HCT116 (cell line): ENCODE measurements at regions not wholly inside any gene's neighbourhood (a gene's known extent, or its start where the extent isn't known, plus 50 kb on each side); places are given as distances from the start of the nearest gene placed in this dataset.

Source experiments
- ATAC-seq: fragments of 200-7000 bp; cut with Tn5 transposase; 2 replicates; pipeline ENCODE4 v1.9.1; 2020; ENCODE audit warnings: mild to moderate bottlenecking, moderate library complexity
- BruUV-seq: library from RNA; stranded (reverse); fragments of 400-500 nt; replicated peaks from 2 replicates; lab custom pipeline; 2021; lab: Mats Ljungman, UMichigan
- CTCF ChIA-PET: fragments of 300-600 bp; sonication (Branson Sonifier 250); formaldehyde crosslinking; loops from one replicate; lab custom pipeline; 2021; ENCODE audit warnings: antibody characterized with exemption; lab: Charles Lee
- POLR2A ChIA-PET: fragments of 300-600, 350-600 bp; sonication (Branson Sonifier 250); formaldehyde crosslinking; loops from one replicate; lab custom pipeline; 2021; ENCODE audit warnings: antibody characterized with exemption; lab: Charles Lee
- RAD21 ChIA-PET, 2 experiments: fragments of 300-600 bp; sonication (Branson Sonifier 250); formaldehyde crosslinking; loops; one replicate each; lab custom pipeline; 2023; ENCODE audit warnings: low total read pairs in 2 of 2; ENCODE audit not compliant: uncharacterized antibody in 2 of 2, unreplicated experiment in 2 of 2, low non-redundant PET in 1 of 2; lab: Charles Lee
- DNase-seq: peaks from one replicate; pipeline ENCODE4 v3.0.0-alpha.2; 2010; ENCODE audit warnings: low read depth, low spot score
- H2AFZ ChIP-seq: fragments of 200-600 bp; shearing (Covaris generic), sonication (generic); 2 replicates; pipeline ENCODE4 v1.6.1; 2017; ENCODE audit warnings: low read depth, mixed run types, mixed read lengths, antibody characterized with exemption, low read length; ENCODE audit not compliant: poor library complexity, severe bottlenecking
- H3K27ac ChIP-seq: 2 replicates; pipeline ENCODE4 v1.5.1; 2012; ENCODE audit warnings: low read depth, low read length
- H3K27me3 ChIP-seq: fragments of 200-600 bp; sonication (generic); 2 replicates; pipeline ENCODE4 v1.6.1; 2016; ENCODE audit warnings: mixed run types, low read length, mixed read lengths; ENCODE audit not compliant: insufficient read depth
- H3K36me3 ChIP-seq, 2 experiments: fragments of 200-500 bp in 1 of 2; fragments of 200-600 bp in 1 of 2; sonication (Bioruptor generic) in 1 of 2; sonication (generic) in 1 of 2; 2 replicates each; pipeline versions ENCODE4 v1.5.1 to v1.6.1; 2014 to 2016; ENCODE audit warnings: low read length in 2 of 2, inconsistent platforms in 1 of 2, mixed read lengths in 1 of 2, mixed run types in 1 of 2; ENCODE audit not compliant: insufficient read depth in 2 of 2, control insufficient read depth in 1 of 2
- H3K4me1 ChIP-seq, 2 experiments: fragments of 200-600 bp in 1 of 2; sonication (generic) in 1 of 2; 2 replicates each; pipeline versions ENCODE4 v1.5.1 to v1.6.1; 2012 to 2017; ENCODE audit warnings: low read length in 2 of 2, inconsistent platforms in 1 of 2, mild to moderate bottlenecking in 1 of 2, mixed read lengths in 1 of 2, mixed run types in 1 of 2, moderate library complexity in 1 of 2; ENCODE audit not compliant: insufficient read depth in 2 of 2, control insufficient read depth in 1 of 2
- H3K4me2 ChIP-seq: fragments of 200-600 bp; sonication (generic); 2 replicates; pipeline ENCODE4 v1.6.1; 2017; ENCODE audit warnings: mixed run types, low read length, mixed read lengths
- H3K4me3 ChIP-seq, 2 experiments: fragments of 200-600 bp in 1 of 2; sonication (generic) in 1 of 2; replicated peaks in 1 of 2; 2 replicates each; pipeline ENCODE4 v1.5.1; 2011 to 2016; ENCODE audit warnings: low read length in 2 of 2, control low read depth in 1 of 2, low read depth in 1 of 2, mild to moderate bottlenecking in 1 of 2, mixed read lengths in 1 of 2, mixed run types in 1 of 2
- H3K79me2 ChIP-seq: fragments of 200-600 bp; sonication (generic); 2 replicates; pipeline ENCODE4 v1.6.1; 2017; ENCODE audit warnings: mild to moderate bottlenecking, mixed run types, low read length, moderate library complexity, mixed read lengths; ENCODE audit not compliant: insufficient read depth
- H3K9ac ChIP-seq: fragments of 200-600 bp; sonication (generic); 2 replicates; pipeline ENCODE4 v1.6.1; 2016; ENCODE audit warnings: low read length, mixed read lengths
- H3K9me2 ChIP-seq: fragments of 200-600 bp; sonication (generic), shearing (Covaris generic); 2 replicates; pipeline ENCODE4 v1.6.1; 2017; ENCODE audit warnings: mixed run types, mild to moderate bottlenecking, moderate library complexity; ENCODE audit not compliant: insufficient read depth
- H3K9me3 ChIP-seq, 2 experiments: fragments of 200-500 bp in 1 of 2; fragments of 200-600 bp in 1 of 2; sonication (Bioruptor generic) in 1 of 2; sonication (generic) in 1 of 2; 2 replicates each; pipeline ENCODE4 v1.6.1; 2014 to 2017; ENCODE audit warnings: low read length in 2 of 2, mixed read lengths in 2 of 2, inconsistent platforms in 1 of 2, low read depth in 1 of 2, mild to moderate bottlenecking in 1 of 2, mixed run types in 1 of 2, moderate library complexity in 1 of 2; ENCODE audit not compliant: control insufficient read depth in 1 of 2, insufficient read depth in 1 of 2
- H4K20me1 ChIP-seq: fragments of 200-600 bp; sonication (generic), shearing (Covaris generic); 2 replicates; pipeline ENCODE4 v1.6.1; 2017; ENCODE audit warnings: mixed run types, mild to moderate bottlenecking, moderate library complexity; ENCODE audit not compliant: insufficient read depth
- CBX3 ChIP-seq: IDR thresholded peaks from 2 replicates; pipeline ENCODE4 v1.6.1; 2012; ENCODE audit warnings: low read depth
- CEBPB ChIP-seq: IDR thresholded peaks from 2 replicates; pipeline ENCODE4 v1.6.1; 2012; ENCODE audit warnings: low read depth
- EGR1 ChIP-seq: IDR thresholded peaks from 2 replicates; pipeline ENCODE4 v1.6.1; 2012; ENCODE audit warnings: low read depth
- EZH2 ChIP-seq: fragments of 200-600 bp; sonication (generic); IDR thresholded peaks from 2 replicates; pipeline ENCODE4 v1.6.1; 2017; ENCODE audit warnings: antibody characterized with exemption, mixed run types
- FOSL1 ChIP-seq: IDR thresholded peaks from 2 replicates; pipeline ENCODE4 v1.6.1; 2012; ENCODE audit warnings: low read depth
- POLR2A ChIP-seq: IDR thresholded peaks from 2 replicates; pipeline ENCODE4 v1.7.0; 2011; ENCODE audit warnings: borderline replicate concordance; ENCODE audit not compliant: insufficient read depth, insufficient read length; ENCODE audit errors: extremely low read depth
- SIN3A ChIP-seq: IDR thresholded peaks from 2 replicates; pipeline ENCODE4 v1.6.1; 2012; ENCODE audit warnings: low read depth
- SP1 ChIP-seq: IDR thresholded peaks from 2 replicates; pipeline ENCODE4 v1.6.1; 2012; ENCODE audit warnings: low read depth
- SRF ChIP-seq: IDR thresholded peaks from 2 replicates; pipeline ENCODE4 v1.6.1; 2012; ENCODE audit warnings: low read depth
- TCF7L2 ChIP-seq: IDR thresholded peaks from 2 replicates; pipeline ENCODE4 v1.7.0; 2011; ENCODE audit warnings: borderline replicate concordance, inconsistent platforms; ENCODE audit not compliant: insufficient read depth, insufficient read length; ENCODE audit errors: extremely low read depth
- YY1 ChIP-seq: IDR thresholded peaks from 2 replicates; pipeline ENCODE4 v1.6.1; 2011; ENCODE audit warnings: low read length, low read depth, moderate library complexity, mild to moderate bottlenecking; ENCODE audit not compliant: insufficient replicate concordance; ENCODE audit errors: extremely low read depth
- intact Hi-C: fragments of 100-400 bp; cut with micrococcal nuclease; formaldehyde crosslinking; loops from 2 replicates; pipeline ENCODE4 v1.10.0; 2022
- TF ChIP-seq, protein P1 (sequence below): IDR thresholded peaks from 2 replicates; pipeline ENCODE4 v1.6.1; 2011; ENCODE audit warnings: mild to moderate bottlenecking, low read length, moderate library complexity; ENCODE audit not compliant: insufficient replicate concordance; ENCODE audit errors: extremely low read depth
- TF ChIP-seq, protein P2 (sequence below), 3 experiments: fragments of 200-600 bp in 1 of 3; sonication (generic) in 1 of 3; IDR thresholded peaks in 2 of 3; conservative IDR thresholded peaks in 1 of 3; 2 replicates each; pipeline ENCODE4 v1.5.1; 2012 to 2017; ENCODE audit warnings: low read depth in 2 of 3, low read length in 2 of 3, antibody characterized with exemption in 1 of 3, borderline replicate concordance in 1 of 3, control low read depth in 1 of 3, mild to moderate bottlenecking in 1 of 3, mixed read lengths in 1 of 3, mixed run types in 1 of 3, moderate library complexity in 1 of 3; ENCODE audit not compliant: insufficient read depth in 1 of 3

DNA sequence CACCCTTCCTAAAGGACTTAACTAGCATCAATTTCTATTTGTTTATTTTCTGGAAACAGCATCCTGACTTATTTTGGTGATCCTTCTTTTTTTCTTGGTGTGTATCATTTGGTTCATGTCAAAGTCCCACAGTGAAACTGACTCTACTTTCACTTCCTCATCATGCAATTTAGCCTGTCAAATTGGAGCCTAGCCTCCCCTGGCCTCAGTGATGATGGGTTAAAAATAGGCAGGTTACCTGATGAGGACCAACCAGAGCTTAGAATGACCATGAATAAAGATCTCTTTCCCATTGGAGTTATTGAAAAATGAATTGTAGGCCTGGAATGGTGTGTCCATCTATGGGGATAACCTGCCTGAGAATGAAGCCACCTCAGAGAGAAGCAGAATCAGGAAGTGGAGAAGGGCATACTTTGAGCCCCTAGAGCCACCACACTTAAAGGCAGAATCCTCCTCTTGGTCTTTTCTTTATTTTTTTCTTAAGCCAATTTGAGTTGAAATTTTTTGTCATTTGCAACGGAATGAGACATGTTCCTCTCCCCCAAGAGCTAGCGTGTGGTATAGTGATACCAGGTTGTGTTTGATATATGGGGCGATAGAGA lies 105.6 kb downstream of the BTBD3 start:
- ChIA-PET POLR2A (no interaction called here), RAD21 (no interaction called here), CTCF (no interaction called here)
- no peaks in the 10 kb centered on the region for H3K27me3 ChIP-seq
- DNase-seq (no peak), ATAC-seq (no peak)
- H3K36me3 ChIP-seq: no peaks in the 10 kb centered on the region
- no peaks in the 10 kb centered on the region for H4K20me1 ChIP-seq
- H3K9me2 ChIP-seq: no peaks in the 10 kb centered on the region
- intact Hi-C loops: no loop called here
- no peak overlapping the region for H3K4me3 ChIP-seq
- no peak overlapping the region for H3K9ac ChIP-seq
- no peaks in the 10 kb centered on the region; a peak in 1 of 4 replicates for H3K9me3 ChIP-seq
- TF ChIP-seq SIN3A: no peak
- TF ChIP-seq SP1: no peak
- TF ChIP-seq POLR2A: no peak
- TF ChIP-seq, protein P1, sequence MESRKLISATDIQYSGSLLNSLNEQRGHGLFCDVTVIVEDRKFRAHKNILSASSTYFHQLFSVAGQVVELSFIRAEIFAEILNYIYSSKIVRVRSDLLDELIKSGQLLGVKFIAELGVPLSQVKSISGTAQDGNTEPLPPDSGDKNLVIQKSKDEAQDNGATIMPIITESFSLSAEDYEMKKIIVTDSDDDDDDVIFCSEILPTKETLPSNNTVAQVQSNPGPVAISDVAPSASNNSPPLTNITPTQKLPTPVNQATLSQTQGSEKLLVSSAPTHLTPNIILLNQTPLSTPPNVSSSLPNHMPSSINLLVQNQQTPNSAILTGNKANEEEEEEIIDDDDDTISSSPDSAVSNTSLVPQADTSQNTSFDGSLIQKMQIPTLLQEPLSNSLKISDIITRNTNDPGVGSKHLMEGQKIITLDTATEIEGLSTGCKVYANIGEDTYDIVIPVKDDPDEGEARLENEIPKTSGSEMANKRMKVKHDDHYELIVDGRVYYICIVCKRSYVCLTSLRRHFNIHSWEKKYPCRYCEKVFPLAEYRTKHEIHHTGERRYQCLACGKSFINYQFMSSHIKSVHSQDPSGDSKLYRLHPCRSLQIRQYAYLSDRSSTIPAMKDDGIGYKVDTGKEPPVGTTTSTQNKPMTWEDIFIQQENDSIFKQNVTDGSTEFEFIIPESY: no peak
- TF ChIP-seq TCF7L2: no peak
- no peak for TF ChIP-seq EZH2
- TF ChIP-seq CBX3: no peak
- TF ChIP-seq EGR1: no peak
- no peak for TF ChIP-seq FOSL1
- no peak for TF ChIP-seq CEBPB
- TF ChIP-seq YY1: no peak
- TF ChIP-seq, protein P2, sequence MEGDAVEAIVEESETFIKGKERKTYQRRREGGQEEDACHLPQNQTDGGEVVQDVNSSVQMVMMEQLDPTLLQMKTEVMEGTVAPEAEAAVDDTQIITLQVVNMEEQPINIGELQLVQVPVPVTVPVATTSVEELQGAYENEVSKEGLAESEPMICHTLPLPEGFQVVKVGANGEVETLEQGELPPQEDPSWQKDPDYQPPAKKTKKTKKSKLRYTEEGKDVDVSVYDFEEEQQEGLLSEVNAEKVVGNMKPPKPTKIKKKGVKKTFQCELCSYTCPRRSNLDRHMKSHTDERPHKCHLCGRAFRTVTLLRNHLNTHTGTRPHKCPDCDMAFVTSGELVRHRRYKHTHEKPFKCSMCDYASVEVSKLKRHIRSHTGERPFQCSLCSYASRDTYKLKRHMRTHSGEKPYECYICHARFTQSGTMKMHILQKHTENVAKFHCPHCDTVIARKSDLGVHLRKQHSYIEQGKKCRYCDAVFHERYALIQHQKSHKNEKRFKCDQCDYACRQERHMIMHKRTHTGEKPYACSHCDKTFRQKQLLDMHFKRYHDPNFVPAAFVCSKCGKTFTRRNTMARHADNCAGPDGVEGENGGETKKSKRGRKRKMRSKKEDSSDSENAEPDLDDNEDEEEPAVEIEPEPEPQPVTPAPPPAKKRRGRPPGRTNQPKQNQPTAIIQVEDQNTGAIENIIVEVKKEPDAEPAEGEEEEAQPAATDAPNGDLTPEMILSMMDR (IDR thresholded peaks at IDR 0.05 in 2 of 3, conservative IDR thresholded peaks at IDR 0.05 in 1 of 3; ENCODE audit: borderline replicate concordance in 1 of 3, insufficient read depth in 1 of 3, low read depth in 2 of 3, low read length in 2 of 3): no peak
- TF ChIP-seq SRF: no peak
- no peak overlapping the region for H3K4me2 ChIP-seq
- no peaks in the 10 kb centered on the region for H3K79me2 ChIP-seq
- H3K27ac ChIP-seq: no peak overlapping the region
- H3K4me1 ChIP-seq: no peaks in the 10 kb centered on the region
- no peak overlapping the region for H2AFZ ChIP-seq
- BruUV-seq: no TSS peak
